CD4-positive, CD25-positive, alpha-beta regulatory T cell (primary cell): ENCODE measurements at regions not wholly inside any gene's neighbourhood (a gene's known extent, or its start where the extent isn't known, plus 50 kb on each side); places are given as distances from the start of the nearest gene placed in this dataset.

Source experiments
- ATAC-seq, 2 donors: fragments of 150-1000 bp; cut with Tn5 transposase; one replicate each; pipeline ENCODE4 v1.10.0; 2021; ENCODE audit warnings: low read depth in 2 of 2, moderate number of reproducible peaks in 2 of 2, moderate library complexity in 1 of 2
- DNase-seq, 3 donors: peaks; one replicate each; pipeline versions ENCODE4 v3.0.0 to v3.0.0-alpha.2; 2012 to 2022; ENCODE audit warnings: mixed read lengths in 1 of 3
- H3K27ac ChIP-seq: one replicate; pipeline ENCODE4 v1.7.0; 2013; ENCODE audit warnings: mild to moderate bottlenecking, low read length; ENCODE audit not compliant: insufficient read depth, poor library complexity, severe bottlenecking
- H3K27me3 ChIP-seq: one replicate; pipeline ENCODE4 v1.7.0; 2013; ENCODE audit warnings: low read length; ENCODE audit not compliant: control insufficient read depth, insufficient read depth
- H3K36me3 ChIP-seq: one replicate; pipeline ENCODE4 v1.7.0; 2013; ENCODE audit warnings: mild to moderate bottlenecking, low read length, moderate library complexity; ENCODE audit not compliant: control insufficient read depth, insufficient read depth
- H3K4me1 ChIP-seq: 2 replicates; pipeline ENCODE4 v1.7.0; 2013; ENCODE audit warnings: mild to moderate bottlenecking, low read length; ENCODE audit not compliant: insufficient read depth, control insufficient read depth, poor library complexity, severe bottlenecking
- H3K4me3 ChIP-seq: one replicate; pipeline ENCODE4 v1.7.0; 2013; ENCODE audit warnings: low read depth, mild to moderate bottlenecking, low read length, moderate library complexity
- H3K9me3 ChIP-seq, 2 experiments: 1 replicate in 1 of 2; 2 replicates in 1 of 2; pipeline ENCODE4 v1.7.0; 2013; ENCODE audit warnings: low read length in 2 of 2, mild to moderate bottlenecking in 1 of 2, moderate library complexity in 1 of 2; ENCODE audit not compliant: control insufficient read depth in 2 of 2
- H3K27ac Mint-ChIP-seq, 3 donors: one replicate each; pipeline ENCODE4 v1.8.0; 2020 to 2022; ENCODE audit warnings: mild to moderate bottlenecking in 3 of 3, mixed read lengths in 3 of 3, moderate library complexity in 2 of 3
- H3K27me3 Mint-ChIP-seq: one replicate; pipeline ENCODE4 v1.8.0; 2022; ENCODE audit warnings: mild to moderate bottlenecking, mixed read lengths
- H3K36me3 Mint-ChIP-seq: one replicate; pipeline ENCODE4 v1.8.0; 2020; ENCODE audit warnings: mixed read lengths
- H3K4me1 Mint-ChIP-seq, 4 donors: one replicate each; pipeline ENCODE4 v1.8.0; 2020 to 2022; ENCODE audit warnings: mixed read lengths in 4 of 4, mild to moderate bottlenecking in 1 of 4
- H3K4me3 Mint-ChIP-seq, 4 donors: one replicate each; pipeline ENCODE4 v1.8.0; 2020 to 2022; ENCODE audit warnings: mild to moderate bottlenecking in 4 of 4, mixed read lengths in 4 of 4, moderate library complexity in 3 of 4
- H3K9me3 Mint-ChIP-seq, 7 donors: one replicate each; pipeline ENCODE4 v1.8.0; 2020 to 2022; ENCODE audit warnings: mixed read lengths in 7 of 7, mild to moderate bottlenecking in 3 of 7, moderate library complexity in 2 of 7

GRCh38 chr1:59046730-59047157 is 250.2 kb upstream of the FGGY start:
- Histone ChIP-seq H3K27me3 (no peaks in the 10 kb centered on the region), H3K36me3 (no peaks in the 10 kb centered on the region), H3K27ac (peak overlapping the region; percentile 38), H3K4me1 (peaks cover 29% of the 10 kb centered on the region), H3K9me3 (no peaks in the 10 kb centered on the region), H3K4me3 (no peak overlapping the region)
- peaks cover 0 to 2% (median 0%) of the 10 kb centered on the region in 7 donors for H3K9me3 Mint-ChIP-seq
- H3K27me3 Mint-ChIP-seq: no peaks in the 10 kb centered on the region
- DNase-seq (peak in 2 of 3 donors; percentile 30 to 86), ATAC-seq (peak; percentile 79 to 83)
- peak overlapping the region in 3 of 4 donors; percentile 18 to 38 (median 28) for H3K4me3 Mint-ChIP-seq
- peak overlapping the region; percentile 15 to 89 (median 84) for H3K27ac Mint-ChIP-seq
- peaks cover 6% of the 10 kb centered on the region for H3K36me3 Mint-ChIP-seq
- peaks cover 25 to 43% (median 31%) of the 10 kb centered on the region in 4 donors for H3K4me1 Mint-ChIP-seq

- H3K27me3 Mint-ChIP-seq: no peaks in the 10 kb centered on the region
- Histone ChIP-seq H3K27me3 (no peaks in the 10 kb centered on the region), H3K9me3 (no peaks in the 10 kb centered on the region), H3K27ac (no peak overlapping the region), H3K36me3 (no peaks in the 10 kb centered on the region), H3K4me3 (no peak overlapping the region), H3K4me1 (peaks cover 14% of the 10 kb centered on the region)
- peaks cover 9% of the 10 kb centered on the region for H3K36me3 Mint-ChIP-seq
- no peak for DNase-seq
- H3K4me3 Mint-ChIP-seq: no peak overlapping the region
- H3K9me3 Mint-ChIP-seq: peaks cover 0 to 2% (median 0%) of the 10 kb centered on the region in 7 donors
- no peak overlapping the region for H3K27ac Mint-ChIP-seq
- no peak for ATAC-seq
- H3K4me1 Mint-ChIP-seq: peaks cover 8 to 19% (median 12%) of the 10 kb centered on the region in 4 donors
Observed at GRCh38 chr1:59051007-59051406, 245.9 kb upstream of the FGGY start.

GRCh38 chr1:59052166-59052590 is 244.7 kb upstream of the FGGY start:
- Mint-ChIP-seq H3K27me3 (no peaks in the 10 kb centered on the region), H3K36me3 (peaks cover 9% of the 10 kb centered on the region), H3K9me3 (peaks cover 0 to 2% (median 0%) of the 10 kb centered on the region in 7 donors), H3K27ac (no peak overlapping the region), H3K4me1 (peaks cover 0 to 8% (median 3%) of the 10 kb centered on the region in 4 donors), H3K4me3 (no peak overlapping the region)
- ATAC-seq (no peak), DNase-seq (no peak)
- H3K27ac ChIP-seq: no peak overlapping the region
- H3K4me1 ChIP-seq: peaks cover 3% of the 10 kb centered on the region
- H3K4me3 ChIP-seq: no peak overlapping the region
- H3K36me3 ChIP-seq: no peaks in the 10 kb centered on the region
- H3K9me3 ChIP-seq: no peaks in the 10 kb centered on the region
- H3K27me3 ChIP-seq: no peaks in the 10 kb centered on the region

DNA sequence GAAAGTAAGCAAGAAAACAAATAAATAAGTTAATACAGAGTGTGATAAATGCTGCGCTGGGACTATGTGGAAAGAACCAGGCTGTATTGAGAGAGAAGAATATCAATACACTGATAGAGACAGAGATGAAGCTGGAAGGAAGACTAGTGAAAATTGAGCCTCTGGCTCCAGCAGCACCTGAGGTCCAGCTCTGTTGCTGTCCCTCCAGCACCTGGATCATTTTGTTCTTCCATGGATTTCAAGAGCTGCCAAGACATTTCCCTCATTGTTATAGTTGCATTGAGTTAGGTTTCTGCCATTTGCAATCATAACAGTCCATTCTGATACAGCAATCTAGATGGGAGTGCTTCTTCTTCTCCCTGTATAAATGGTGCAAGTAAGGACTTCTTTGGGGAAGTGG is 242.7 kb upstream of the FGGY start:
- DNase-seq (no peak), ATAC-seq (no peak)
- H3K27ac Mint-ChIP-seq: no peak overlapping the region
- Histone ChIP-seq H3K27me3 (no peaks in the 10 kb centered on the region), H3K4me3 (no peak overlapping the region), H3K9me3 (no peaks in the 10 kb centered on the region), H3K36me3 (no peaks in the 10 kb centered on the region), H3K4me1 (no peaks in the 10 kb centered on the region), H3K27ac (no peak overlapping the region)
- H3K9me3 Mint-ChIP-seq: no peaks in the 10 kb centered on the region
- no peak overlapping the region for H3K4me3 Mint-ChIP-seq
- no peaks in the 10 kb centered on the region for H3K27me3 Mint-ChIP-seq
- H3K4me1 Mint-ChIP-seq: peaks cover 0 to 2% (median 0%) of the 10 kb centered on the region in 4 donors
- peaks cover 4% of the 10 kb centered on the region for H3K36me3 Mint-ChIP-seq

GRCh38 chr1:59055908-59056719 is 240.8 kb upstream of the FGGY start:
- no peak overlapping the region for H3K27ac ChIP-seq
- Mint-ChIP-seq H3K4me1 (peaks cover 2 to 4% (median 4%) of the 10 kb centered on the region in 4 donors), H3K4me3 (no peak overlapping the region), H3K9me3 (peaks cover 0 to under 1% (median 0%) of the 10 kb centered on the region in 7 donors), H3K36me3 (peaks cover 3% of the 10 kb centered on the region), H3K27ac (peak overlapping the region in 1 of 3 donors; percentile 20), H3K27me3 (no peaks in the 10 kb centered on the region)
- H3K4me1 ChIP-seq: no peaks in the 10 kb centered on the region
- DNase-seq (no peak), ATAC-seq (no peak)
- H3K27me3 ChIP-seq: no peaks in the 10 kb centered on the region
- H3K4me3 ChIP-seq: no peak overlapping the region
- no peaks in the 10 kb centered on the region for H3K9me3 ChIP-seq
- no peaks in the 10 kb centered on the region for H3K36me3 ChIP-seq

DNA sequence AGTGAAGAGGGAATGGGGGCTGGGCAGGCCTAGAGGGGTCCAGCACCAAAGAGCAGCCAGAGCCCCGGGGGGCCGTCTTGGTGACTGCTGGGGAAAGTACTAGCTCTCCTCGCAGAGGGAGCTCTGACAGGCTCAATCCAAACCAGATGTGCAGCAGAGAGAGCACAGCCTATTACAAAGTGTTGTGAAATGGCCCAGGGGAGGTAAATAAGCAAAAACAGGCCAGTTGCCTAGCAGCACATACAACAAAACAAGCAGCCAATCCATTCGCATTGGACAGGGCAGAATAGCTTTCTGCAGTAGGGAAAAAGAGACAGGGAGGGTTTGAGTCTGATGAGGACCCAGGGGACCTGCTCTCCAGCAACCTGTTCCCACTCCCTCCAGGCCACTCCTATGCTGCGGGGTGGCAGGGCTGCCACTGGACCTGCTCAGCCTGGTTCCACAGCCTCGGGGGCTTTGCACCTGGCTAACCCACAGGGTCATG is 239.6 kb upstream of the FGGY start:
- H3K27me3 Mint-ChIP-seq: no peaks in the 10 kb centered on the region
- H3K36me3 ChIP-seq: no peaks in the 10 kb centered on the region
- peaks cover 5% of the 10 kb centered on the region for H3K4me1 ChIP-seq
- no peak overlapping the region for H3K27ac Mint-ChIP-seq
- H3K9me3 Mint-ChIP-seq: peaks cover 0 to 2% (median 0%) of the 10 kb centered on the region in 7 donors
- no peak overlapping the region for H3K27ac ChIP-seq
- H3K36me3 Mint-ChIP-seq: peaks cover 3% of the 10 kb centered on the region
- H3K4me1 Mint-ChIP-seq: peaks cover 4 to 15% (median 10%) of the 10 kb centered on the region in 4 donors
- H3K4me3 Mint-ChIP-seq: no peak overlapping the region
- no peaks in the 10 kb centered on the region for H3K27me3 ChIP-seq
- no peak for ATAC-seq
- no peak overlapping the region for H3K4me3 ChIP-seq
- no peak for DNase-seq
- no peaks in the 10 kb centered on the region for H3K9me3 ChIP-seq

DNA sequence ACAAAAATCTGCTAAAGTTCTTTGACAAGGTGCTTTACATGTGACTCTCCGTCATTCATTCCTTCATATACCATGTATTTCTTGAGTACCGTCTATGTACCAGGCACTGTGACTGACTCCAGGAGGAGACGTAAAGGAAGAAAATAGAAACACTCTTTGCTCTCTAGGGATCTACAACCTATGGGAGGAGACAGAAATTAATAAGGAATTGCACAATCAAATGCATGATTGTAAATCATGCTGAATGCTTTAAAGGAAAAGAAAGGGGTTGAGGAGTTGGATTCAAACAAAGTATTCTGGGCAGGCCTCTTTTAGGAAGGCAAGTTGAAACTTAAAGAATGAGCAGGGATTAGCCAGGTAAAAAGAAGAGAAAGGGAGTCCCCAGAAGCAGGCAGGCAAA is 239.1 kb upstream of the FGGY start:
- H3K9me3 Mint-ChIP-seq: peaks cover 0 to 2% (median 0%) of the 10 kb centered on the region in 7 donors
- H3K36me3 ChIP-seq: no peaks in the 10 kb centered on the region
- H3K36me3 Mint-ChIP-seq: peaks cover 3% of the 10 kb centered on the region
- H3K9me3 ChIP-seq: no peaks in the 10 kb centered on the region
- ATAC-seq (no peak), DNase-seq (no peak)
- peaks cover 7 to 18% (median 12%) of the 10 kb centered on the region in 4 donors for H3K4me1 Mint-ChIP-seq
- H3K4me3 Mint-ChIP-seq: peak overlapping the region in 1 of 4 donors; percentile 68
- peak overlapping the region in 1 of 3 donors; percentile 50 for H3K27ac Mint-ChIP-seq
- H3K27me3 ChIP-seq: no peaks in the 10 kb centered on the region
- no peaks in the 10 kb centered on the region for H3K27me3 Mint-ChIP-seq
- H3K4me1 ChIP-seq: peaks cover 6% of the 10 kb centered on the region
- H3K27ac ChIP-seq: no peak overlapping the region
- no peak overlapping the region for H3K4me3 ChIP-seq
